ENCODE measurements at regions not wholly inside any gene's neighbourhood (a gene's known extent, or its start where the extent isn't known, plus 50 kb on each side); places are given as distances from the start of the nearest gene placed in this dataset.

- Histone ChIP-seq H3K36me3 (ENCODE audit: control insufficient read depth in 2 of 2, insufficient read depth in 1 of 2, low read length in 2 of 2) (no peaks in the 10 kb centered on the region), H3K4me3 (ENCODE audit: low read depth, low read length) (no peak overlapping the region), H3K27ac (ENCODE audit: extremely low read depth, low read depth, low read length) (no peak overlapping the region), H3K9me3 (ENCODE audit: control insufficient read depth, insufficient read depth, low read depth, low read length) (no peaks in the 10 kb centered on the region), H3K4me1 (ENCODE audit: control insufficient read depth, insufficient read depth, low read length) (no peaks in the 10 kb centered on the region)
- ChIA-PET CTCF (interaction anchor here (0.5 to 1.3 kb wide), 7 partner anchors 15 to 1324 kb away, joined by 3 to 4 read pairs (median 3); no protein-coding TSS in a partner anchor), POLR2A (no interaction called here)
- no peak for TF ChIP-seq ZNF623 (tag by site-specific recombination; IDR thresholded peaks at IDR 0.05)
- TF ChIP-seq ZNF148 (tag by site-specific recombination; IDR thresholded peaks at IDR 0.05; ENCODE audit: borderline replicate concordance) = no peak
- TF ChIP-seq ZFP69B (tag by site-specific recombination; IDR thresholded peaks at IDR 0.05) = no peak
- no peak for TF ChIP-seq ZNF654 (tag by site-specific recombination; IDR thresholded peaks at IDR 0.05; ENCODE audit: low read depth)
- no peak for TF ChIP-seq ZNF600 (tag by site-specific recombination; IDR thresholded peaks at IDR 0.05)
- TF ChIP-seq ZNF146 (tag by site-specific recombination; IDR thresholded peaks at IDR 0.05) = no peak
- no peak for TF ChIP-seq ZNF292 (tag by site-specific recombination; IDR thresholded peaks at IDR 0.05; ENCODE audit: borderline replicate concordance, low read depth)
- TF ChIP-seq ZBTB1 (tag by site-specific recombination; IDR thresholded peaks at IDR 0.05) = no peak
- TF ChIP-seq ZNF214 (tag by site-specific recombination; IDR thresholded peaks at IDR 0.05; ENCODE audit: borderline replicate concordance) = no peak
- TF ChIP-seq ZNF335 (tag by site-specific recombination; conservative IDR thresholded peaks at IDR 0.05) = no peak
- no peak for TF ChIP-seq ZNF692 (tag by site-specific recombination; IDR thresholded peaks at IDR 0.05)
- TF ChIP-seq PRDM4 (tag by site-specific recombination; IDR thresholded peaks at IDR 0.05) = no peak
- TF ChIP-seq REST (tag by site-specific recombination; IDR thresholded peaks at IDR 0.05) = no peak
- TF ChIP-seq ZSCAN16 (tag by site-specific recombination; IDR thresholded peaks at IDR 0.05) = no peak
- no peak for TF ChIP-seq ZNF645 (tag by site-specific recombination; IDR thresholded peaks at IDR 0.05)
Measured at GRCh38 chrX:39247536-39247935, 446.3 kb downstream of the MID1IP1 start.

All from HEK293 (cell line).